ENCODE measurements at regions not wholly inside any gene's neighbourhood (a gene's known extent, or its start where the extent isn't known, plus 50 kb on each side); places are given as distances from the start of the nearest gene placed in this dataset.

DNA sequence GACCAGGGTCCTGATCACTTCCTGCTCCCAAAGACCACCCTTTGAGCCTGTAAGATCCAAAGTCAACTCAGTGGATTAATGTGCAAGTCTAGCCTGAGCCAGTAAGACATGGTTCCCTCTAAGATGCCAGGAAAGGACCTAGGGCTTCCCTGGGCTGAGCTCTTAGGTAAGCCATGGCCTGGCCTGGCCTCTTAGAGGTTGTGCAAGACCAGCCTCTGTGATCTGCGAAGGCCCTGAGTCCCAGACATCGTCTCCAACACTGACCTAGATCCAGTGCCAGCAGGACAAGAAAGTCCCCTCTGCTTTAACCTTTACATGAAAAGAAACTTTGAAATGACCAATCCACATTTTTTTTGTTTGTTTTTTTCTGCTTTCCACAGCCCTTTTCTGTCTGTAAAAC, 73.6 kb upstream of the CYP1B1 start:
- no peak overlapping the region for H3K4me3 Mint-ChIP-seq
- H3K27me3 ChIP-seq (ENCODE audit: control insufficient read depth, insufficient read depth, low read length): no peaks in the 10 kb centered on the region
- DNase-seq (no peak), ATAC-seq (no peak)
- intact Hi-C loops (cut with micrococcal nuclease): no loop called here
- no peaks in the 10 kb centered on the region for H3K36me3 ChIP-seq (ENCODE audit: control insufficient read depth, insufficient read depth, low read length)
- H3K27me3 Mint-ChIP-seq (ENCODE audit: low read depth in 2 of 2): peaks cover 3 to 16% of the 10 kb centered on the region in 2 donors
- no peak overlapping the region for H3K4me3 ChIP-seq (ENCODE audit: low read length)
- no peaks in the 10 kb centered on the region for H3K9me3 Mint-ChIP-seq
- H3K27ac ChIP-seq (ENCODE audit: low read length): no peak overlapping the region
- H3K4me1 Mint-ChIP-seq: peaks cover 0 to 6% of the 10 kb centered on the region in 2 donors
- 83% methylated on average over 2 of the region's 2 CpGs for WGBS (ENCODE audit: insufficient coverage)
- H3K27ac Mint-ChIP-seq: no peak overlapping the region
- H3K36me3 Mint-ChIP-seq: no peaks in the 10 kb centered on the region
- TF ChIP-seq, protein P1, sequence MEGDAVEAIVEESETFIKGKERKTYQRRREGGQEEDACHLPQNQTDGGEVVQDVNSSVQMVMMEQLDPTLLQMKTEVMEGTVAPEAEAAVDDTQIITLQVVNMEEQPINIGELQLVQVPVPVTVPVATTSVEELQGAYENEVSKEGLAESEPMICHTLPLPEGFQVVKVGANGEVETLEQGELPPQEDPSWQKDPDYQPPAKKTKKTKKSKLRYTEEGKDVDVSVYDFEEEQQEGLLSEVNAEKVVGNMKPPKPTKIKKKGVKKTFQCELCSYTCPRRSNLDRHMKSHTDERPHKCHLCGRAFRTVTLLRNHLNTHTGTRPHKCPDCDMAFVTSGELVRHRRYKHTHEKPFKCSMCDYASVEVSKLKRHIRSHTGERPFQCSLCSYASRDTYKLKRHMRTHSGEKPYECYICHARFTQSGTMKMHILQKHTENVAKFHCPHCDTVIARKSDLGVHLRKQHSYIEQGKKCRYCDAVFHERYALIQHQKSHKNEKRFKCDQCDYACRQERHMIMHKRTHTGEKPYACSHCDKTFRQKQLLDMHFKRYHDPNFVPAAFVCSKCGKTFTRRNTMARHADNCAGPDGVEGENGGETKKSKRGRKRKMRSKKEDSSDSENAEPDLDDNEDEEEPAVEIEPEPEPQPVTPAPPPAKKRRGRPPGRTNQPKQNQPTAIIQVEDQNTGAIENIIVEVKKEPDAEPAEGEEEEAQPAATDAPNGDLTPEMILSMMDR (IDR thresholded peaks at IDR 0.05): no peak
- H3K4me1 ChIP-seq (ENCODE audit: control insufficient read depth, insufficient read depth, low read length): peaks cover 9% of the 10 kb centered on the region
- H3K9me3 ChIP-seq (ENCODE audit: control insufficient read depth, insufficient read depth, low read length): no peaks in the 10 kb centered on the region

GRCh38 chr2:38148501-38148900, 72.5 kb upstream of the CYP1B1 start:
- Mint-ChIP-seq H3K27me3 (ENCODE audit: low read depth in 2 of 2) (peaks cover 0 to 6% of the 10 kb centered on the region in 2 donors), H3K27ac (no peak overlapping the region), H3K9me3 (no peaks in the 10 kb centered on the region), H3K4me3 (no peak overlapping the region), H3K4me1 (peaks cover 0 to 6% of the 10 kb centered on the region in 2 donors), H3K36me3 (no peaks in the 10 kb centered on the region)
- Histone ChIP-seq H3K4me3 (ENCODE audit: low read length) (no peak overlapping the region), H3K27me3 (ENCODE audit: control insufficient read depth, insufficient read depth, low read length) (no peaks in the 10 kb centered on the region), H3K9me3 (ENCODE audit: control insufficient read depth, insufficient read depth, low read length) (no peaks in the 10 kb centered on the region), H3K27ac (ENCODE audit: low read length) (no peak overlapping the region), H3K4me1 (ENCODE audit: control insufficient read depth, insufficient read depth, low read length) (peaks cover 9% of the 10 kb centered on the region), H3K36me3 (ENCODE audit: control insufficient read depth, insufficient read depth, low read length) (no peaks in the 10 kb centered on the region)
- intact Hi-C loops (cut with micrococcal nuclease): no loop called here
- ATAC-seq (no peak), DNase-seq (no peak)
- WGBS (ENCODE audit: insufficient coverage): 88% methylated on average over 5 of the region's 5 CpGs
- TF ChIP-seq, protein P1 (IDR thresholded peaks at IDR 0.05): no peak

DNA sequence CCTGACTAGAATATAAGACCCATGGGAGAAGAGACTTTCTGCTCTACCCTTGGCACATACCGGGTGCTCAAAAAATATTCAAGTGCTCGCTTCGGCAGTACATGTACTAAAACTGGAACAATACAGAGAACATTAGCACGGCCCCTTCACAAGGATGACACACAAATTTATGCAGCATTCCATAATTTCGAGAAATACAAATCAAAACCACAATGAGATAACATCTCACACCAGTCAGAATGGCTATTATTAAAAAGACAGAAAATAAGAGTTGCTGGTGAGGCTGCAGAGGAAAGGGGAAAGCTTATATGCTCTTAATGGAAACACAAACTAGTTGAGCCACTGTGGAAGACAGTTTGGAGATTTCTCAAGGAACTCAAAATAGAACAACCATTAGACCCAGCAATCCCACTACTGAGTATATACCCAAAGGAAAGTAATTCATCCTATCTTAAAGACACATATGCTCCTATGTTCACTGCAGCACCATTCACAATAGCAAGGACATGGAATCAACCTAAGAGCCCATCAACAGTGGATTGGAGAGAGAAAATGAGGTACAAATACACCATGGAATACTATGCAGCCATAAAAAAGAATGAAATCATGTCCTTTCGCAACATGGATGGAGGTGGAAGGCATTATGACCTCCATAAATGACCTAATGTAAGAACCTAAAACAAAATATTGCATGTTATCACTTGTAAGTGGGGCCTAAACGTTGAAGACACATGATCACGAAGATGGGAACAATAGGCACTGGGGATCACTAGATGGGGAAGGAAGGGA, 71.6 kb upstream of the CYP1B1 start:
- TF ChIP-seq, protein P1 (IDR thresholded peaks at IDR 0.05): no peak
- no peak overlapping the region for H3K27ac ChIP-seq (ENCODE audit: low read length)
- Mint-ChIP-seq H3K4me3 (no peak overlapping the region), H3K9me3 (no peaks in the 10 kb centered on the region), H3K36me3 (no peaks in the 10 kb centered on the region), H3K27me3 (ENCODE audit: low read depth in 2 of 2) (peaks cover 0 to 6% of the 10 kb centered on the region in 2 donors), H3K27ac (peak overlapping the region in 1 of 2 donors; percentile 24), H3K4me1 (peaks cover 0 to 6% of the 10 kb centered on the region in 2 donors)
- intact Hi-C loops (cut with micrococcal nuclease): no loop called here
- DNase-seq (no peak), ATAC-seq (no peak)
- no peaks in the 10 kb centered on the region for H3K36me3 ChIP-seq (ENCODE audit: control insufficient read depth, insufficient read depth, low read length)
- 98% methylated on average over 6 of the region's 8 CpGs for WGBS (ENCODE audit: insufficient coverage)
- peaks cover 9% of the 10 kb centered on the region for H3K4me1 ChIP-seq (ENCODE audit: control insufficient read depth, insufficient read depth, low read length)
- no peak overlapping the region for H3K4me3 ChIP-seq (ENCODE audit: low read length)
- no peaks in the 10 kb centered on the region for H3K9me3 ChIP-seq (ENCODE audit: control insufficient read depth, insufficient read depth, low read length)
- no peaks in the 10 kb centered on the region for H3K27me3 ChIP-seq (ENCODE audit: control insufficient read depth, insufficient read depth, low read length)

- no peak for ATAC-seq
- Mint-ChIP-seq H3K27ac (peak overlapping the region in 1 of 2 donors; percentile 24), H3K4me3 (no peak overlapping the region), H3K4me1 (peaks cover 0 to 6% of the 10 kb centered on the region in 2 donors), H3K36me3 (no peaks in the 10 kb centered on the region), H3K9me3 (no peaks in the 10 kb centered on the region), H3K27me3 (ENCODE audit: low read depth in 2 of 2) (peaks cover 0 to 6% of the 10 kb centered on the region in 2 donors)
- Histone ChIP-seq H3K27me3 (ENCODE audit: control insufficient read depth, insufficient read depth, low read length) (no peaks in the 10 kb centered on the region), H3K9me3 (ENCODE audit: control insufficient read depth, insufficient read depth, low read length) (no peaks in the 10 kb centered on the region), H3K27ac (ENCODE audit: low read length) (no peak overlapping the region), H3K4me3 (ENCODE audit: low read length) (no peak overlapping the region), H3K36me3 (ENCODE audit: control insufficient read depth, insufficient read depth, low read length) (no peaks in the 10 kb centered on the region), H3K4me1 (ENCODE audit: control insufficient read depth, insufficient read depth, low read length) (peaks cover 9% of the 10 kb centered on the region)
- DNase-seq: no peak
- TF ChIP-seq, protein P1 (IDR thresholded peaks at IDR 0.05): no peak
- 52% methylated on average over 2 of the region's 3 CpGs for WGBS (ENCODE audit: insufficient coverage)
- intact Hi-C loops (cut with micrococcal nuclease): no loop called here
Observed at GRCh38 chr2:38146907-38147307, 71.0 kb upstream of the CYP1B1 start.

Data from natural killer cell (primary cell).